NOMO-1 (cell line): ENCODE measurements at regions not wholly inside any gene's neighbourhood (a gene's known extent, or its start where the extent isn't known, plus 50 kb on each side); places are given as distances from the start of the nearest gene placed in this dataset.

Experiments
- DNase-seq, 2 experiments: peaks; one replicate each; lab custom pipeline; 2025; ENCODE audit not compliant: unreplicated experiment in 2 of 2; lab: John Stamatoyannopoulos, UW

DNA sequence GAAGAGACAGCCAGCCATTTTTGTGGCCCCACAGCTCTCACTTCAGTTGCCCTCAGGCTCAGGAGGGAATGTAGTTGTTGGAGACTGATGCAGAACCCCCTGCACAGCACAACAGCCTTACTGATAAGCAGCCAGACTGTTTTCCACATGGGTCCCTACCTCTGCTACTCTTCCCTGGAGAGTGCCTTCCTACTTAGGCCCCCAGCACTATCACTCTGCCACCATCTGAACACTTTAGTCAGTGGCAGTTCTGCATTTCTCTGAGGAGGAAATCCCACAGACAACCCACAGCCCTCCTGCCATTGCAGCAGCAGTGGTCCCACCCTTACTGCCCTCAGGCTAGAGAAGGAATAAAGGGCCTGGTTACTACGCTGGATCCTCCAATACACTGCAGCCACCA is 61.8 kb upstream of the PTPRD start:
- no peak for DNase-seq

DNA sequence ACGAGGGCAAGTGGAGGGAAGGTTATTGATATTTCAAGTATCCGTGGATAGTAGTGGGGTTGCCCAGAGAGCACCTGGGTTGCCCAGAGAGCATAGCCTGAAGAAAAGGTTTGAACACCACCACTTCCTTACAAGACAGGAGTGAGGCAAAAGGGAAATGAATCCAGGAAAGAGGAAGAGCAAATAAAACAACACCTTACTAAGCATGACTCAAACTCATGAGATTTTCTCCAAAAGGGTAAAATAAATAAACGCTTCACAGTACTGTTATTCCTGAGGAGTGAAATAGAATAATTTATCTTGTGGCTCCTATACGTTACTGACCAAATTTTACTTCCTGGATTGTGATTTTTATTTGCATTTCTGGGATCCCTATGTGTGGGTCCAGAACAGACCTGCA is 65.2 kb upstream of the PTPRD start:
- DNase-seq = no peak

DNA sequence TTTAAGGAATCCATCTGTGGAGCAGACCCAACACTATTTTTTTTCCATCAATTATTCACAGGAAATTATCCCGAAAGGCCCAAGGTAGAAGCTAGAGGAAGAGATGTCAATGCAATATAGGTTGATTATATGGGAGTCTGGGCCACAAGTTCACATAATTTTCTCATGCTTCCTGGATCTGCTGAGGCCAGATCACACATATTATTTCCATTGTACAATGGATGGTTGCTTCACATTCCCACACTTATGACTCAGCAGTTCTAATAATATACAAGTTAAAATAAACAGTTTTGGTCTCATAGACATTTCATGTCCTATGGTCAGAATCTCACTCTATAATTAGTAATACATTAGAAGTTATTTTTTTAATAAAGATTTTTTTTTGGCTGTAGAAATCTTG is 66.0 kb upstream of the PTPRD start:
- no peak for DNase-seq

- no peak for DNase-seq
These were observed 74.1 kb upstream of the PTPRD start for GRCh38 chr9:10686943-10687342.

GRCh38 chr9:10690546-10690945 is 77.7 kb upstream of the PTPRD start:
- DNase-seq = no peak

- DNase-seq = no peak
These were observed 84.2 kb upstream of the PTPRD start for GRCh38 chr9:10697044-10697443.

GRCh38 chr9:10700291-10700690 is 87.5 kb upstream of the PTPRD start:
- DNase-seq = no peak

DNA sequence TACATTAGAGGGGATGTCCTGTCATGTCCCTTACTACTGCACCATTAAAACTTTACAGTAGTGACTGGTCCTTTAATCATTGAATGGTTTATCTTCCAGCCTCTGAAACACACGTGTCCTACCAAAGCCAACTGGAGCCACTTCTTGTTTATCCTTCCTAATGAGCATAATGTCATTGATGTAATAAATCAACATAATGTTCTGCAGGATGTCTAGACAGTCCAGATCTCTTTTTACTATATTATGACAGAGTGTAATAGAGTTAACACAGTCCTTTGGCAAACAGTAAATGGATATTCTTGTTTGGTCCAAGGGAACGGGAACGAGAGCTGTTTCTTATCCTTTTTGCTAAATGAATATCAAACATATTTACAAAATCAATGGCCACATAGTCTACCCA is 88.1 kb upstream of the PTPRD start:
- DNase-seq = no peak

GRCh38 chr9:10701906-10702305 is 89.1 kb upstream of the PTPRD start:
- DNase-seq = no peak

DNA sequence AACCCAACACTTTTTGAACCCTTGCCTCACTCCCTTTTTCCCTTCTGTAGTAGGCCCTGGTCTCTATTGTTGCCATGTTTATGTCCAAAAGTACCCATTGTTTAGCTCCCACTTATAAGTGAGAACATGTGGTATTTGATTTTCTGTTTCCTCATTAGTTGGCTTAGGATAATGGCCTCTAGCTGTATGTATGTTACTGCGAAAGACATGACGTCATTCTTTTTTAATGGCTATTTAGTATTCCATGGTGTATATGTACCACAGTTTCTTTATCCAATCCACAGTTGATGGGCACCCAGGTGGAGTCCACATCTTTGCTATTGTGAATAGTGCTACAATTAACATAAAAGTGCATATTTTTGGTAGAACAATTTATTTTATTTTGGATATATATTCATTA is 90.3 kb upstream of the PTPRD start:
- DNase-seq = no peak

DNA sequence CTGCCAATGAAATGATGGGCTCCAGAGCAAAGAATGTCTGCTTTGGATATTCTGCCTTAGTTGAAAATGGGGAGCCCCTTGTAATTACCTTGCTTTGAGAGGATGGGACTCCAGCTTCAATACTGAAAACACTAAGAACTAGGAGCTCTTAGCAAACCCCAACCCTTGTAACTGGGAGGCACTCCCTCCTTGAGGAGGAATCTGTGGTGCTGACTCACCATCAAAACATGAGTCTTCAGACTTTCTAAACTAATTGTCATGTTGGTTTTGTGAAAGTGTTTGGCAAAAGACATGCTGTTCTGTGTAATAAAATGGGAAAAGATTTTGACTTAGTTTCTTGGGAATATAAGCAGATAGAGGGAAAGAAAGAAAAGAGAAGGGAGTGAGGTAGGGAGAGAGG is 91.9 kb upstream of the PTPRD start:
- no peak for DNase-seq

- no peak for DNase-seq
These were observed 92.6 kb upstream of the PTPRD start for GRCh38 chr9:10705383-10705782.

DNA sequence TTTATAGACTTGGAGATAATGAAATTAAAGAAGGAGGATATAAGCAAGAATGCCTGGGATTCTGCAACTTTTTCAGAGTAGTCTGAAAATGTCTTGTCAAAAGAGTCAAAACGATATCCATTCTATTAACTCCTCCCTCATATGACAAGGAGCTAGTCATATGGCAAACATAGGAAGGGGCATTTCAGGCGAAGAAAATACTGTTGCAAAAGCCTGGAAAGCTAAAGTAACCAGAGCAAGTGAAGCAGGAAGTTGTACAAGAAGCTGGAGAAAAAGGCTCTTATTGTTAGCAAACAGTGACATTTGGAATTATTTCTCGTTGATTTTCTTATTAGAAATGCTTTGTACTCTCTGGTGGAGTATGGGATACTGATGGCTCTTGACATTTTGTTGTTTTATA is 94.0 kb upstream of the PTPRD start:
- no peak for DNase-seq

DNA sequence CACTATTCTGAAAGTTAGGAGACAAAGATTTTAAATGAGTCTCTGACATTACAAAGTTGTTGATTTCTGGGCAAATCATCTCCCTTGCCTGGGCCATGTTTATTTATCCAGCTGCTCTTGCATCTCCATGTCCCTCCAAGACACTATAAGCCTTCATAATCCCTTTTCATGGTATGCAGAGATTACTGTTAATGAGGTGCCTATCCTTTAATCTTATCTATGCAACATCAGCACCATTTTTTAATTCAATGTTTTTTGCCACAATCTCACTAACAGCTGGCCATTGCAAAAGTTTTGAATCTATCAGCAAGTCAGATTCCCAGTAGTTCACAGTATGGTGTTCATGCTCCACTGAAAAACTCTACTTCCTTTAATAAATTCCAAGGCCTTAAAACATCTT is 108.5 kb upstream of the PTPRD start:
- no peak for DNase-seq

DNA sequence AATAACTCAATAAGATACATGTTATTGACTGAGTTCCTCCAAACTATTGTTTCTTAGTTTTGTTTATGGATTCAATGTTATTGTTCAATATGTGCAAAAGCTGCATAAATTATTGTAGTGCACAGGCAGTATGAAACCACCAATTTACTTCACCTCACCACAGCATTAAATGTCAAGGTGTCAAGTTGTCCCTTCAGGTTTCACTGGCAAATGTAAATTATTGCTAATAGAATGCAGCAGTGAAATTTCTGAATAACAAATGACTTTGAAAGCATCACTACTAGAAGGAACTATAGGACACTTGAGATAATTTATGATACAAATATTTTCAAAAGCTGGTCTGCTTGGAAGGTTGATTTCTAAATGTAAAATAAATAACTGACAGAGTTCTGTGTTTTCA is 116.4 kb upstream of the PTPRD start:
- no peak for DNase-seq

- DNase-seq = no peak
These were observed 131.9 kb upstream of the PTPRD start for GRCh38 chr9:10744669-10745068.

- DNase-seq = no peak
These were observed 140.7 kb upstream of the PTPRD start for GRCh38 chr9:10753474-10753873.

DNA sequence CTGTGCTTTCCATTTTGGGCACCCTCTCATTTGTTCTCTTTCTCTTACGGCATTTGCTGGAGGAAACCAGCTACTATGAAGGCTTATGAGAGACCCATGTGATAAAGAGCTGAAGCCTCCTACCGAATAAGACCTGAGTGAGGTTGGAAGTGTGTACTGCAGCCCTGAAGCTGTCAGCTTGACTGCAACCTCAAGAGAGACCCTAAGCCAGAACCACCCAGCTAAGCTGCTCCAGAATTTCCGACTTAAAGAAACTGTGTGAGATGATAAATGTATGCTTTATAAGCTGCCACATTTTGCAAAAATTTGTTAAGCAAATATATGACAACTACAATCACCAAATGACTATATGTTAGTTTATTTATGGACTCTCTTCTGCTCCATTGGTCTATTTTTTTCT is 151.7 kb upstream of the PTPRD start:
- no peak for DNase-seq

DNA sequence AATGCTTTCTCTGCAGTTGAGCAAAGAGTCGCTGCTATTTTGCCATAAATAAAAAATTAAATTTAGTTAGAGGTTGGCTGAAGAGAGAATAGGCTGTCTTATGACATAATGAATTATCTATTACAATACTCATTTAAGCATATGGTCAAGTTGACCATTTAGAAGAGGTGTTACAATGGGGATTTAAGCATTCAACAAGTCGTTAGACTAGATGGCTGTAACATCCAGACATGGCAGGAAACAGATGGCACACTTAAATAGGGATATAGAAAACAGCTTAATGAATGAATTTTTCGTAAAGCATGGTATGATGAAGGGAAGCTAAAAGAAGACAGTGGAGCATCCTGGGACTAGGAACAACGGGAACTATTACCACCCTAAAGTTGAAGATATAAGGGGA is 160.3 kb upstream of the PTPRD start:
- no peak for DNase-seq

GRCh38 chr9:10774051-10774450 is 161.2 kb upstream of the PTPRD start:
- no peak for DNase-seq

- DNase-seq = no peak
These were observed 172.5 kb upstream of the PTPRD start for GRCh38 chr9:10785255-10785654.

- DNase-seq = no peak
These were observed 180.5 kb upstream of the PTPRD start for GRCh38 chr9:10793306-10793705.

DNA sequence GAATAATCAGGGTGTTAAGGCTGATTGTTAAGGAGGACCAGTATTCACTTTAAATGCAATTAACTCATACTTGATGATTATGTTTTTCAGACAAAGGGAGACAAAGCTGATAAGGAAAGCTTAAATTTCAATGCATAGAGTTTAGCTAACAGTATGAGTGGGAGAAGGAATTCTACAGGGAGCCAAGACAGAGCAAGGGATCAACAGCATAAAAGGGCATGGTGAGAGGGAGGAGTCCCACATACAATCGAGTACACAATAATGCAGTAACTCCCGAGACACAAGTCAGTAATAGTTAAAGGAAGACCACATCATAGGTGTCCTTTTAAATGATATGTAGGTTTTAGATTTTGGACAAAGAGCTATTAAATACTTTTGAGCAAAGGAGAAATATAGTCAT is 191.7 kb upstream of the PTPRD start:
- no peak for DNase-seq

DNA sequence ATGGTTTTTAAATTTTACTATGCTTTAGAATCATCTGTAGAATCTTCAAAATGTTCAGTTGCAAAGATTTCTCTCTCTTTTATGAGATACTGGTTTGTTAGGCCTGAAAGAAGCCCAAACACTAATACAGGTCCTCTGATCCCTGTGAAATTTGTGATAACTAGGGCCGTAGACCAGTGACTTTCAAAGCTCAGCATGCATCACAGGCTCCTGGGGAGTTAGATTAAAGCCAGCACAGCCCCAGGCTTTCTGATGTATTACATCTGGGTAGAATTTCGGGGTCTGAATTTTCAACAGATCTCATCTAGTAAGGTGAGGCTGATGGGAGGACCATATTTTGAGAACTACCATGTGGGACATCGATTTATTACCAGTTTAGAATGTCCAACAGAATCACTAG is 194.1 kb upstream of the PTPRD start:
- DNase-seq = no peak
